T-helper 2 cell treated with Interferon-gamma antibody and Interleukin-4, amounts not matched to agents 100 ng/mL and 5 ng/mL, for 36 hours (primary cell): ENCODE measurements at regions not wholly inside any gene's neighbourhood (a gene's known extent, or its start where the extent isn't known, plus 50 kb on each side); places are given as distances from the start of the nearest gene placed in this dataset.

ENCODE experiments used
- intact Hi-C: fragments of 100-400 bp; cut with micrococcal nuclease; formaldehyde crosslinking; loops from one replicate; pipeline ENCODE4 v1.15.1; 2023

- intact Hi-C loops, result loop anchor here (10.0 kb wide), 1 partner anchor 63 kb away; no protein-coding TSS in a partner anchor
Observed at GRCh38 chr10:109517748-109518147, 405.6 kb downstream of the XPNPEP1 start.

GRCh38 chr10:109504401-109504800 lies 418.9 kb downstream of the XPNPEP1 start:
- intact Hi-C loops, result no loop called here

- intact Hi-C loops, result no loop called here
Observed at GRCh38 chr10:109487691-109488090, 435.6 kb downstream of the XPNPEP1 start.

GRCh38 chr10:109480836-109481235 lies 442.5 kb downstream of the XPNPEP1 start:
- intact Hi-C loops, result no loop called here

GRCh38 chr10:109475711-109476421 lies 447.4 kb downstream of the XPNPEP1 start:
- intact Hi-C loops, result no loop called here

GRCh38 chr10:109474812-109475211 lies 448.5 kb downstream of the XPNPEP1 start:
- intact Hi-C loops, result no loop called here

GRCh38 chr10:109474261-109474660 lies 449.1 kb downstream of the XPNPEP1 start:
- intact Hi-C loops, result no loop called here

- intact Hi-C loops, result no loop called here
Observed at GRCh38 chr10:109467551-109467950, 455.8 kb downstream of the XPNPEP1 start.

GRCh38 chr10:109464949-109465348 lies 458.4 kb downstream of the XPNPEP1 start:
- intact Hi-C loops, result no loop called here

- intact Hi-C loops, result loop anchor here (10.0 kb wide), 1 partner anchor 58 kb away; no protein-coding TSS in a partner anchor
Observed at GRCh38 chr10:109457302-109457638, 466.0 kb downstream of the XPNPEP1 start.

GRCh38 chr10:109456566-109457301 lies 466.6 kb downstream of the XPNPEP1 start:
- intact Hi-C loops, result loop anchor here (10.0 kb wide), 1 partner anchor 58 kb away; no protein-coding TSS in a partner anchor

- intact Hi-C loops, result loop anchor here (10.0 kb wide), 1 partner anchor 60 kb away; no protein-coding TSS in a partner anchor
Observed at GRCh38 chr10:109454691-109455090, 468.6 kb downstream of the XPNPEP1 start.

GRCh38 chr10:109451879-109452278 lies 471.4 kb downstream of the XPNPEP1 start:
- intact Hi-C loops, result loop anchor here (10.0 kb wide), 1 partner anchor 63 kb away; no protein-coding TSS in a partner anchor

GRCh38 chr10:109450702-109451101 lies 472.6 kb downstream of the XPNPEP1 start:
- intact Hi-C loops, result loop anchor here (10.0 kb wide), 1 partner anchor 64 kb away; no protein-coding TSS in a partner anchor

GRCh38 chr10:109433434-109433833 lies 489.9 kb downstream of the XPNPEP1 start:
- intact Hi-C loops, result no loop called here

- intact Hi-C loops, result no loop called here
Observed at GRCh38 chr10:109432281-109432680, 491.0 kb downstream of the XPNPEP1 start.

GRCh38 chr10:109430799-109431198 lies 492.5 kb downstream of the XPNPEP1 start:
- intact Hi-C loops, result no loop called here

- intact Hi-C loops, result no loop called here
Observed at GRCh38 chr10:109430043-109430760, 493.1 kb downstream of the XPNPEP1 start.

- intact Hi-C loops, result no loop called here
Observed at GRCh38 chr10:109428775-109429491, 494.4 kb downstream of the XPNPEP1 start.

GRCh38 chr10:109427411-109427810 lies 495.9 kb downstream of the XPNPEP1 start:
- intact Hi-C loops, result no loop called here

- intact Hi-C loops, result no loop called here
Observed at GRCh38 chr10:109426987-109427386, 496.3 kb downstream of the XPNPEP1 start.
